ENCODE measurements at regions not wholly inside any gene's neighbourhood (a gene's known extent, or its start where the extent isn't known, plus 50 kb on each side); places are given as distances from the start of the nearest gene placed in this dataset.

- DNase-seq: no peak
Observed at GRCh38 chr2:173419506-173419905, 64.8 kb downstream of the CDCA7 start.

- DNase-seq: no peak
Observed at GRCh38 chr2:173424886-173425285, 70.2 kb downstream of the CDCA7 start.

GRCh38 chr2:173427887-173428668, 73.4 kb downstream of the CDCA7 start:
- DNase-seq: no peak

GRCh38 chr2:173431191-173431590, 76.5 kb downstream of the CDCA7 start:
- no peak for DNase-seq

- no peak for DNase-seq
Observed at GRCh38 chr2:173432049-173432754, 77.5 kb downstream of the CDCA7 start.

GRCh38 chr2:173434762-173435569, 80.3 kb downstream of the CDCA7 start:
- no peak for DNase-seq

GRCh38 chr2:173435574-173435973, 80.9 kb downstream of the CDCA7 start:
- DNase-seq: no peak

GRCh38 chr2:173436088-173436487, 81.4 kb downstream of the CDCA7 start:
- DNase-seq: no peak

- peak; percentile 20 for DNase-seq
Observed at GRCh38 chr2:173441222-173441621, 86.5 kb downstream of the CDCA7 start.

GRCh38 chr2:173442542-173442941, 87.9 kb downstream of the CDCA7 start:
- DNase-seq: no peak

GRCh38 chr2:173446722-173447121, 92.0 kb downstream of the CDCA7 start:
- no peak for DNase-seq

- DNase-seq: peak; percentile 85
Observed at GRCh38 chr2:173448938-173449471, 94.3 kb downstream of the CDCA7 start.

GRCh38 chr2:173451118-173451517, 96.4 kb downstream of the CDCA7 start:
- no peak for DNase-seq

- DNase-seq: no peak
Observed at GRCh38 chr2:173451941-173452340, 97.3 kb downstream of the CDCA7 start.

- DNase-seq: no peak
Observed at GRCh38 chr2:173452416-173452815, 97.7 kb downstream of the CDCA7 start.

GRCh38 chr2:173456960-173457359, 102.3 kb downstream of the CDCA7 start:
- DNase-seq: no peak

GRCh38 chr2:173457366-173457765, 102.7 kb downstream of the CDCA7 start:
- DNase-seq: no peak

- DNase-seq: no peak
Observed at GRCh38 chr2:173458991-173459780, 104.5 kb downstream of the CDCA7 start.

GRCh38 chr2:173462892-173463840, 108.5 kb downstream of the CDCA7 start:
- DNase-seq: no peak

- DNase-seq: no peak
Observed at GRCh38 chr2:173463846-173464245, 109.2 kb downstream of the CDCA7 start.

- DNase-seq: no peak
Observed at GRCh38 chr2:173467751-173468150, 113.1 kb downstream of the CDCA7 start.
